Right ventricle myocardium inferior (tissue), 1 donor: ENCODE measurements at regions not wholly inside any gene's neighbourhood (a gene's known extent, or its start where the extent isn't known, plus 50 kb on each side); places are given as distances from the start of the nearest gene placed in this dataset.

Experiments used
- ATAC-seq: fragments of 200-7000 bp; cut with Tn5 transposase; one replicate; pipeline ENCODE4 v1.9.1; 2020; ENCODE audit warnings: mild to moderate bottlenecking, moderate library complexity
- DNase-seq: peaks from one replicate; pipeline ENCODE4 v3.0.0; 2021; ENCODE audit errors: missing footprints
- intact Hi-C: fragments of 100-400 bp; cut with DNase I; formaldehyde crosslinking; loops from one replicate; pipeline ENCODE4 v1.11.0; 2022
- donor health status: DM: no; HTN: yes; CAD: no; lungs with severe emphysema.

DNA sequence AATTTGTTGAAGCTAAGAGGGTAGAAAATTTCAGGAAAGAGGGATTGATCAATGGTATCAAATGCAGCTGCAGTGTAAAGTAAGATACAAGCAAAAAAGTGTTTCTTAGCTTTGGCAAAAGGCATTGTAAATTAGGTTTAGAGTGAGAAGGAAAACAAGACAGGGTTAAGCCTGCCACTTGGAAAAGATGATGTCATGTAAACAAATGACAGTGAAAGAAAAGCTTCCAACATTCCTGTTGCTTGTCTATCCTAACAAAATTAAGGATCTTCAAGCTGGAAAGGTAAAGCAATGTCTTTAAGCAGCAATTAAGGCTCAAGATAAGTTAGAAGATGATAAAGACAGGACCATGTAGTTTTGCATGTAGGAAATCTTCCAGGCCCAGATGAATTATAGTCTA is 139.1 kb upstream of the PPP2R2B start:
- ATAC-seq (no peak), DNase-seq (no peak)
- intact Hi-C loops, result no loop called here

- no peak for ATAC-seq
- intact Hi-C loops, result no loop called here
- no peak for DNase-seq
Observed at GRCh38 chr5:147018812-147019211, 140.3 kb upstream of the PPP2R2B start.

DNA sequence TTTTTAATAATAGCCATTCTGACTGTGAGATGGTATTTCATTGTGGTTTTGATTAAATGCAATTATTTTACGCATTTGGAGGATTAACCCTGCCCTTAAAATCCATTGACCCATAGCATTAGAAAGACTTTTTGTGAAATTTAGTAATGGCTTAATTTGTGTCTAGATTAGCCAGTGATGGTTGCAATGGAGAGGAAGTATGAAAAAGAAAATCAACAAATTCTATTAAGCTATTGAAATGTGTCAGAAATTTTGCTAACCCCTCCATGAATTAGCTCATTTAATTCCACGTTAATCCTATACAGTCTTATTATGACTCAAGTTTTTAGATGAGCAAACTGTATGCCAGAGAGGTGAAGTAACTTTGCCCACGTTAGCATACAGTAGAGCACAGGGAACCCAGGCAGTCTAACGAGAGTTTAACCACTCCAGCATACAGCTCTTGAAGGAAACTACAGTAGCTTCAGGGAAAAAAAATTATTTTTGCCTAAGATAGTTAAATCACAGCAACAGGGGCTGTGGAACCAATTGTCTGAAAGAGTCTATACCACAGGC is 158.2 kb upstream of the PPP2R2B start:
- DNase-seq, result no peak

DNA sequence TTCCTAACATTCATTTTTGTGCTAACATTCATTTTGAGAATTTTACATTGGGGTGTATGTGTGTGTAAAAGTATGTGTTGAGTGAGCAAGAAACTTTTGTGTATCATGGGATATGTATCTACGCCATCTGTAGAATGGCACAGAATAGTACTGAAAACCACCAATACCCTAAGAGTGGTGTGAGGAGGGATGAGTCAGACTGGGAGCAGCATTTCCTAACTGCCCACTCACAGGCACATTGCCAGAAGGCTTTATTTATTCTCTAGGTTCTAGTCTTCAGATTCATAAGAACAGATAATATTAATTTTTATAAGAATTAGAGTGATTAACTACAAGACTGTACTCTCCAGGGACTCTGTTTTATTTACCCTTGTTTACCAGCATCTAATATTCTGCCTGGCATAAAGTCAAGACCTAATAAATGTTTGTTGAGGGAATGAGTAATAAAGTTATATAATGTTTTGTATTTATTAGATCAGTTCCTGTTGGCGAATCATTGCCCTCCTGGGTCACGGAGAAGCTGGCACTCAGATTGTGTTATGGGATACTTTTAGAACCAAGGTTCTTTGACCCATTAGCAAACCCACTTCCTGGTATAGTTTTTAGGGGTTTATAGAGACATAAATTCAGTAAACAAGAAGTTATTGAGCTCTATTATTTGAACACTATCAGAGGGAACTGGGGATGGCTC is 159.1 kb upstream of the PPP2R2B start:
- DNase-seq, result no peak
- intact Hi-C loops, result no loop called here
- no peak for ATAC-seq

More for the DNA sequence above, 158.2 kb upstream of the PPP2R2B start:
- no peak for ATAC-seq
- intact Hi-C loops, result no loop called here

- intact Hi-C loops, result no loop called here
- DNase-seq (no peak), ATAC-seq (no peak)
Observed at GRCh38 chr5:147040856-147041255, 162.3 kb upstream of the PPP2R2B start.

DNA sequence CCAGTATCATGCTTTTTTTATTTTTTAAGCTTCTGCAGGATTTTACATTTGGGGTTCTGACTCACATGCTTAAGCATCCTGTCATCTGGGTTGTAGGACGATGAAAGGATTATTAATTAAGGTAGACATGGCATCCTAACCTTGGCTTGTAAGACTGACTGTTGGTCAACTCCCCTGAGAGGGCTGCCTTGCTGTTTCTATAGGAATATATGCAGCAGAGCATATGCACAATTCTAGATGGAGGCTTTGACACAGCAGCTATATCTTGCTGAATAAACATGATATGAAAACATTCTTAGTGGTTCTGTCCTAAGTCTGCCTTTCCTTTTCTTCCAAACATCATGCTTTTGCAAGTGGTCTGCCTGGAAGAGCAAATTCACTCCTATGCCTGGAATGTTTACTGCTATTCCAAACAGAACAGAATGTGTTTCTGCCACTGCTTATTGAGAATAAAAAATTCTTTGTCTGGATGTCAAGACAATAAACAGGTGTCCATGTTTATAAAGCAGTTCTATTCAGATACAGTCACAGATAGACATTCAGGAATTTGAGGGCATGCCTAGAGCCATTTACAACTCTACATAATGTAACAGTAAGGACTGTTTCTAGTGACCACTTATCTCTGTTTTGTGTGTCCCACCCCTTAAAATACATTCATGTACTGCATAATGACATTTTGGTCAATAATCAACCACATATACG is 166.2 kb upstream of the PPP2R2B start:
- DNase-seq (no peak), ATAC-seq (no peak)
- intact Hi-C loops, result no loop called here

GRCh38 chr5:147045290-147045689 is 166.7 kb upstream of the PPP2R2B start:
- ATAC-seq, result no peak
- intact Hi-C loops, result no loop called here

DNA sequence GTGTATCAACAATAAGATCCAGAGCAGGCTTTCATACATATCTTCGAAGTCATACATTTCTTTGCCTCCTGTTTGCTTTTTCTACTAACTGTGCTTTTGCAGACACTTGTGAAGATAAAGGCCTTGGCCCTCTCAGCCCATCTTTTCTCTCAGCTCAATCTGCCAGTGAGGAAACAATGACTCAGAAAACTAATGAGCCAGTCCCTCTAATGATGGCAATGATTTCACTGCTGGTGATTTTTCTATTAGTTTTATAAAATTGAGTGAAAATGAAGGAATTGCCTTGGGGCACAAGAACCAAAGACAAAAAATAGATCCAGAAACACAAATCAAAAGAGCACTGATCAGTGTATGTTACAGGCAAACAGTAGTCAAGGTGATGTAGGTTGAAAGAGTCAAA is 167.7 kb upstream of the PPP2R2B start:
- intact Hi-C loops, result no loop called here
- no peak for ATAC-seq
- DNase-seq, result no peak

More at GRCh38 chr5:147045290-147045689, 166.7 kb upstream of the PPP2R2B start:
- DNase-seq, result no peak

DNA sequence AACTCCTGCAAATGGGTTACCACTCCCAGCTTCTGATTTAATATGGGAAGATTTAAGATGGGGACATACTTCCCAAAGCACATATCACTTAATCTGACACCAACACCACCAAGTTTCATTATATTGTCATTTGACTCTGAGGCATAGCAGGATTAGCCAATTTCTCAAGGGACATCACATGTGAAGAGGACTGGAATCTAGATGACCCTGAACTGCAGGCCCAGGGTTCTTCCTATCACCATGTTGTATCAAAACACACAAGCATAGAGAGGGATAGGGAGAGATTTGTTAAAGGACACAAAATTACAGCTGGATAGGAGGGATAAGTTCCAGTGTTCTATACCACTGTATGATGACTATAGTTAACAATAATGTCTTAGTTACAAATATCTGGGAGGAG is 168.3 kb upstream of the PPP2R2B start:
- intact Hi-C loops, result no loop called here
- no peak for ATAC-seq
- DNase-seq, result no peak

- intact Hi-C loops, result no loop called here
- no peak for DNase-seq
- no peak for ATAC-seq
Observed at GRCh38 chr5:147049764-147050163, 171.2 kb upstream of the PPP2R2B start.

- intact Hi-C loops, result no loop called here
- ATAC-seq (no peak), DNase-seq (no peak)
Observed at GRCh38 chr5:147050172-147050571, 171.6 kb upstream of the PPP2R2B start.

DNA sequence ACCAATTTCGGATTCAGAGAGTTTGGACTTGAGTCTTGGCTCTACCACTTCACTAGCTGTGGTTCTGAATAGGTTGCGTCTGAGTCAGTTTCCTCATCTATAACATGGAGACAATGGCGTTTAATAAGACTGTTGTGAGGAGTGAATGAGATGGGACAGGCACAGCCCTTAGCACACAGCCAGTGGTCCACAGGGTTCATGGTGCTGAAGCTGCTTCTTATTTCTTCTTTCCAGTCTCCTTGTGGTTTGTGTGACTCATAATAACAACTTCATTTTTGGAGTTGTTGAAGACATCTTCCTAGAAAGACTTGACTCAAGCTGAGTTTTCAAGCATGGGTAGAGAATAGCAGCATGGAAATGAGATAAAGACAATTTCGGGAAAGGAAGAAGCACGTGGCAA is 172.6 kb upstream of the PPP2R2B start:
- intact Hi-C loops, result no loop called here
- ATAC-seq, result no peak
- no peak for DNase-seq

DNA sequence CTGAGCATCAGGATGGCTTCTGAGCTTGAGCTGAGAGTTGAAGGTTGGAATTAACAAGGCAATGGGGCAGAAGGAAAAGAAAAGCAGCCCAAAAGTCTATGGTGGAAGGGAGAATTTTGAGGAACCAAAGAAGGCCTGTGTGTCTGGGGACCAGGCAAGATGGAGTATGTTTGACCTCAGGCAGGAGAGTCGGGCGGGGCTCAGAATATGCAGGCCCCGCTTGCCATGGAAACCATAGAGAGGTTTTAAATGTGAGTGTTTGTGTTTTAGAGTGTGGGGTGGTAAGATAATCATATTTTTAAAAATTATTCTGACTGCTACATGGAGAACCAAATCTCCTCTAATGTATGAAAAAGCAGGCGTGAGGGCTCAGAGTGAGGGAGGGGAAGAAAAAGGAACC is 174.0 kb upstream of the PPP2R2B start:
- intact Hi-C loops, result no loop called here
- ATAC-seq (no peak), DNase-seq (no peak)

DNA sequence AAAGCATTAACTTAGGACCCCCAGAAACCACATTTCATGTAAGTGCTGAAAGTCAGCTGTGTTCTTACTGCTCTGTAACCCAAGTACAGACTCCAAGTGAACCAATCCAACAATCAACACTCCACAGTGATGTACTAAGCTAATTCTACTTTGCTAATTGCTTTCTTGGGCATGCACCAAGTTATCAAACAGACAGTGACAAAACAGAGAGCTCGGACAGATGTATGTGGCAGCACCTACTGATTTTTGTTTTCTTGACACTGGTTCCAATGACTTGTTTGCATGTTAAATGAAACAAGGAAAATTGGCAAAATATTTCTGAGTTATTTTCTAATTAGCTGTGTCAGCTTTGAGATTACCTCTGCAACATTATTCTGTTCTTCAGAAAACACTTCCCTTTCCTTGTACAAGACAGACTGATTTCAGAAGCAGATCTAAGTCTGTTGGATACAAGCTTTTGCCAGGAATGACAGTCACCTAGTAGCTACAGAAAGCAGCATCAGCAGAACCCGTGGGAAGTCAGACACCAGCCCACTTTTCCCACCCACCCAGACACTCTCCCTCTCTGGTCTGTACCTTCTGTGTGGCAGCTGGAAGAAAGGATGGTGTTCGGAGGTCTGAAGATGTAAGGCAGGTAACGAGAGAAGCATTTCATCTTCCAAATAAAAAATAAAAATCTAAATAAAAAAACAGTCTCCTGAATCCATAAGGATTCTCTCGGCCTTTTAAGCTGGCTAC is 176.7 kb upstream of the PPP2R2B start:
- no peak for DNase-seq
- intact Hi-C loops, result no loop called here
- no peak for ATAC-seq

GRCh38 chr5:147055850-147056566 is 177.5 kb upstream of the PPP2R2B start:
- ATAC-seq (no peak), DNase-seq (no peak)
- intact Hi-C loops, result no loop called here

DNA sequence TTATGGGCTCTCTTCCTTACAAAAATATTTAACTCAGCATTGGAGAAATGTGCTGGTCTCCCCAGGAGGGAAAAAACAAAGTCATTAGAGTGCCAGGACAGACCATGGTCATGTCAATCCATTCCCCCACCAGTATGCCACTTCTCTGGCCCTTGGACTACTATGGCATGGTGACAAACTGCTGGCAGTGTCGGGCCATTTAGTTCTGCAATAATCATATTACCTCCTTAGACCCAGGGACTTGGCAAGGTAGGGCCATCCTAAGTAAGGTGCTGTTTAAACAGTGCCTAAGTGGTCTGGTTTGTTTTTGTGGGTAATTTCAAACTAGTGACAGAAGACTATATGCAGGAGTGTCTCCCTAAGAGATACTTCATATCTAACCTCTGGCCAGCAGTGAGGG is 177.8 kb upstream of the STK32A start:
- ATAC-seq (no peak), DNase-seq (no peak)
- intact Hi-C loops, result no loop called here

- intact Hi-C loops, result no loop called here
- ATAC-seq (no peak), DNase-seq (no peak)
Observed at GRCh38 chr5:147061431-147061830, 173.4 kb upstream of the STK32A start.

DNA sequence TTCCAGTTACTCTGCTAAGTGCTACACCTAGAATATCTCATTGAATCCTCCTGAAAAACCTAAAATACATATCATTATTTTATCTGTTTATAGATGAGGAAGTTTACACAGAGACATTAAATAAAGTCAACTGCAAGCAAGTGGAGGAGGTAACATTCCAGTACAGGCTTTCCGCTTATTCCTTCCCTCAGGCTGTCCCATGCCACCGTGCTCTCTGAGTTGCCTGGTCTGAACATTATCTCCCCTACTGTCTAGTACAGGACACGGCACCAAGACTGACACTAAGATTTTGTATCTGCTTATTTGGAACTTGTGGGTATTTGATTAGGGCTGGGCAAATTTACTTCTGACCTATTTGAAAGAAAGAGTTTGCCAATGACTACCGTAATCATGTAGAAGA is 172.4 kb upstream of the STK32A start:
- DNase-seq (no peak), ATAC-seq (no peak)
- intact Hi-C loops, result no loop called here

DNA sequence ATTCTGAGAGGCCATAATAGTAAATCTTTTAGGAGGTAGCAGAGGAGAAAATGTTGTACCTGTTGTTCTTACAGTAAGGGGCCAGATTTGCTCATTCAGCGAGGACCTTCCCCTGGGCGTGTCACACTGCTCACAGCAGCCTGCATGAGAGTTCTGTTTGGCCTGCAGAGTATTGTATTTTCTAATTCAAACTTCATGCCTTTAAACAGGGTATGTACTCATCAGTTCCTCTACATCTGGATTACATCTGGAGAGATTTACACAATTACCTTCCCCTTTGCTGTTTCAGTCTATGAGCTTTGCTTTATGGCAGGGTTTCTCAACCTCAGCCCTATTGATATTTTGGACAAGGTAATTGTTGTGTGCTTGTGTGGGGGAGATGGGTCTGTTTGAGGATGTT is 170.9 kb upstream of the STK32A start:
- no peak for ATAC-seq
- DNase-seq, result no peak
- intact Hi-C loops, result no loop called here
